HCT116 (cell line): ENCODE measurements at regions not wholly inside any gene's neighbourhood (a gene's known extent, or its start where the extent isn't known, plus 50 kb on each side); places are given as distances from the start of the nearest gene placed in this dataset.

Source experiments
- ATAC-seq: fragments of 200-7000 bp; cut with Tn5 transposase; 2 replicates; pipeline ENCODE4 v1.9.1; 2020; ENCODE audit warnings: mild to moderate bottlenecking, moderate library complexity
- BruUV-seq: library from RNA; stranded (reverse); fragments of 400-500 nt; replicated peaks from 2 replicates; lab custom pipeline; 2021; lab: Mats Ljungman, UMichigan
- CTCF ChIA-PET: fragments of 300-600 bp; sonication (Branson Sonifier 250); formaldehyde crosslinking; loops from one replicate; lab custom pipeline; 2021; ENCODE audit warnings: antibody characterized with exemption; lab: Charles Lee
- POLR2A ChIA-PET: fragments of 300-600, 350-600 bp; sonication (Branson Sonifier 250); formaldehyde crosslinking; loops from one replicate; lab custom pipeline; 2021; ENCODE audit warnings: antibody characterized with exemption; lab: Charles Lee
- RAD21 ChIA-PET, 2 experiments: fragments of 300-600 bp; sonication (Branson Sonifier 250); formaldehyde crosslinking; loops; one replicate each; lab custom pipeline; 2023; ENCODE audit warnings: low total read pairs in 2 of 2; ENCODE audit not compliant: uncharacterized antibody in 2 of 2, unreplicated experiment in 2 of 2, low non-redundant PET in 1 of 2; lab: Charles Lee
- DNase-seq: peaks from one replicate; pipeline ENCODE4 v3.0.0-alpha.2; 2010; ENCODE audit warnings: low read depth, low spot score
- H2AFZ ChIP-seq: fragments of 200-600 bp; shearing (Covaris generic), sonication (generic); 2 replicates; pipeline ENCODE4 v1.6.1; 2017; ENCODE audit warnings: low read depth, mixed run types, mixed read lengths, antibody characterized with exemption, low read length; ENCODE audit not compliant: poor library complexity, severe bottlenecking
- H3K27ac ChIP-seq: 2 replicates; pipeline ENCODE4 v1.5.1; 2012; ENCODE audit warnings: low read depth, low read length
- H3K27me3 ChIP-seq: fragments of 200-600 bp; sonication (generic); 2 replicates; pipeline ENCODE4 v1.6.1; 2016; ENCODE audit warnings: mixed run types, low read length, mixed read lengths; ENCODE audit not compliant: insufficient read depth
- H3K36me3 ChIP-seq, 2 experiments: fragments of 200-500 bp in 1 of 2; fragments of 200-600 bp in 1 of 2; sonication (Bioruptor generic) in 1 of 2; sonication (generic) in 1 of 2; 2 replicates each; pipeline versions ENCODE4 v1.5.1 to v1.6.1; 2014 to 2016; ENCODE audit warnings: low read length in 2 of 2, inconsistent platforms in 1 of 2, mixed read lengths in 1 of 2, mixed run types in 1 of 2; ENCODE audit not compliant: insufficient read depth in 2 of 2, control insufficient read depth in 1 of 2
- H3K4me1 ChIP-seq, 2 experiments: fragments of 200-600 bp in 1 of 2; sonication (generic) in 1 of 2; 2 replicates each; pipeline versions ENCODE4 v1.5.1 to v1.6.1; 2012 to 2017; ENCODE audit warnings: low read length in 2 of 2, inconsistent platforms in 1 of 2, mild to moderate bottlenecking in 1 of 2, mixed read lengths in 1 of 2, mixed run types in 1 of 2, moderate library complexity in 1 of 2; ENCODE audit not compliant: insufficient read depth in 2 of 2, control insufficient read depth in 1 of 2
- H3K4me2 ChIP-seq: fragments of 200-600 bp; sonication (generic); 2 replicates; pipeline ENCODE4 v1.6.1; 2017; ENCODE audit warnings: mixed run types, low read length, mixed read lengths
- H3K4me3 ChIP-seq, 2 experiments: fragments of 200-600 bp in 1 of 2; sonication (generic) in 1 of 2; replicated peaks in 1 of 2; 2 replicates each; pipeline ENCODE4 v1.5.1; 2011 to 2016; ENCODE audit warnings: low read length in 2 of 2, control low read depth in 1 of 2, low read depth in 1 of 2, mild to moderate bottlenecking in 1 of 2, mixed read lengths in 1 of 2, mixed run types in 1 of 2
- H3K79me2 ChIP-seq: fragments of 200-600 bp; sonication (generic); 2 replicates; pipeline ENCODE4 v1.6.1; 2017; ENCODE audit warnings: mild to moderate bottlenecking, mixed run types, low read length, moderate library complexity, mixed read lengths; ENCODE audit not compliant: insufficient read depth
- H3K9ac ChIP-seq: fragments of 200-600 bp; sonication (generic); 2 replicates; pipeline ENCODE4 v1.6.1; 2016; ENCODE audit warnings: low read length, mixed read lengths
- H3K9me2 ChIP-seq: fragments of 200-600 bp; sonication (generic), shearing (Covaris generic); 2 replicates; pipeline ENCODE4 v1.6.1; 2017; ENCODE audit warnings: mixed run types, mild to moderate bottlenecking, moderate library complexity; ENCODE audit not compliant: insufficient read depth
- H3K9me3 ChIP-seq, 2 experiments: fragments of 200-500 bp in 1 of 2; fragments of 200-600 bp in 1 of 2; sonication (Bioruptor generic) in 1 of 2; sonication (generic) in 1 of 2; 2 replicates each; pipeline ENCODE4 v1.6.1; 2014 to 2017; ENCODE audit warnings: low read length in 2 of 2, mixed read lengths in 2 of 2, inconsistent platforms in 1 of 2, low read depth in 1 of 2, mild to moderate bottlenecking in 1 of 2, mixed run types in 1 of 2, moderate library complexity in 1 of 2; ENCODE audit not compliant: control insufficient read depth in 1 of 2, insufficient read depth in 1 of 2
- H4K20me1 ChIP-seq: fragments of 200-600 bp; sonication (generic), shearing (Covaris generic); 2 replicates; pipeline ENCODE4 v1.6.1; 2017; ENCODE audit warnings: mixed run types, mild to moderate bottlenecking, moderate library complexity; ENCODE audit not compliant: insufficient read depth
- FOSL1 ChIP-seq: IDR thresholded peaks from 2 replicates; pipeline ENCODE4 v1.6.1; 2012; ENCODE audit warnings: low read depth
- SIN3A ChIP-seq: IDR thresholded peaks from 2 replicates; pipeline ENCODE4 v1.6.1; 2012; ENCODE audit warnings: low read depth
- TCF7L2 ChIP-seq: IDR thresholded peaks from 2 replicates; pipeline ENCODE4 v1.7.0; 2011; ENCODE audit warnings: borderline replicate concordance, inconsistent platforms; ENCODE audit not compliant: insufficient read depth, insufficient read length; ENCODE audit errors: extremely low read depth
- ZNF274 ChIP-seq: fragments of 200-500 bp; sonication (Bioruptor generic); IDR thresholded peaks from 2 replicates; pipeline ENCODE4 v1.6.1; 2014; ENCODE audit warnings: mild to moderate bottlenecking, low read depth, low read length, inconsistent platforms
- intact Hi-C: fragments of 100-400 bp; cut with micrococcal nuclease; formaldehyde crosslinking; loops from 2 replicates; pipeline ENCODE4 v1.10.0; 2022
- TF ChIP-seq, protein P1 (sequence below): IDR thresholded peaks from 2 replicates; pipeline ENCODE4 v1.6.1; 2012; ENCODE audit warnings: low read depth
- TF ChIP-seq, protein P2 (sequence below): IDR thresholded peaks from 2 replicates; pipeline ENCODE4 v1.6.1; 2012
- TF ChIP-seq, protein P3 (sequence below), 3 experiments: fragments of 200-600 bp in 1 of 3; sonication (generic) in 1 of 3; IDR thresholded peaks in 2 of 3; conservative IDR thresholded peaks in 1 of 3; 2 replicates each; pipeline ENCODE4 v1.5.1; 2012 to 2017; ENCODE audit warnings: low read depth in 2 of 3, low read length in 2 of 3, antibody characterized with exemption in 1 of 3, borderline replicate concordance in 1 of 3, control low read depth in 1 of 3, mild to moderate bottlenecking in 1 of 3, mixed read lengths in 1 of 3, mixed run types in 1 of 3, moderate library complexity in 1 of 3; ENCODE audit not compliant: insufficient read depth in 1 of 3
- TF ChIP-seq, protein P4 (sequence below): IDR thresholded peaks from 2 replicates; pipeline ENCODE4 v1.6.1; 2012

DNA sequence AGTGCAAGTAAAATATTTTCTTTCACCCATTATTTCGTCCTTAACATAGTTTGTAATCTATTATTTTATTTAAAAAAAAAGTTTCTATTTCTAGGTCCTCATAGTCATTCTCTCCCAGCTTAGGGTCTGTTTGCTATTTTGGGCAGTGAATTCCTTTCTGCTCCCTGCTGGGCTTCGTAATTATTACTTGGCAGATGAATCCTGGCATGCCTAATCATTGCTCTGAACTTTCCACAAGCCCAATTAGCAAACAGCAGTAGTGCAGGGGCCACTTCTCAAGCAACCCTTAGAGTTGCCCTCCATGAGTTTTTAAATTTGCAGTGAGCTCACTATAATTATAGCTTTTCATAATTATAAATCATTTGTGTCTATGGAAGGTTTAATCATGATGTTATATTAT, 1378.3 kb upstream of the SEL1L start:
- Histone ChIP-seq H3K36me3 (no peaks in the 10 kb centered on the region), H3K9me3 (peaks cover 9 to 15% of the 10 kb centered on the region in 2 experiments; a peak in 2 of 4 replicates), H3K9ac (no peak overlapping the region), H4K20me1 (no peaks in the 10 kb centered on the region), H3K27ac (no peak overlapping the region), H3K79me2 (no peaks in the 10 kb centered on the region), H3K4me1 (no peaks in the 10 kb centered on the region), H3K9me2 (no peaks in the 10 kb centered on the region), H3K4me3 (no peak overlapping the region), H3K27me3 (no peaks in the 10 kb centered on the region), H3K4me2 (no peak overlapping the region), H2AFZ (no peak overlapping the region)
- ATAC-seq (no peak), DNase-seq (no peak)
- ChIA-PET POLR2A (no interaction called here), CTCF (no interaction called here), RAD21 (no interaction called here)
- intact Hi-C loops: no loop called here
- TF ChIP-seq, protein P1, sequence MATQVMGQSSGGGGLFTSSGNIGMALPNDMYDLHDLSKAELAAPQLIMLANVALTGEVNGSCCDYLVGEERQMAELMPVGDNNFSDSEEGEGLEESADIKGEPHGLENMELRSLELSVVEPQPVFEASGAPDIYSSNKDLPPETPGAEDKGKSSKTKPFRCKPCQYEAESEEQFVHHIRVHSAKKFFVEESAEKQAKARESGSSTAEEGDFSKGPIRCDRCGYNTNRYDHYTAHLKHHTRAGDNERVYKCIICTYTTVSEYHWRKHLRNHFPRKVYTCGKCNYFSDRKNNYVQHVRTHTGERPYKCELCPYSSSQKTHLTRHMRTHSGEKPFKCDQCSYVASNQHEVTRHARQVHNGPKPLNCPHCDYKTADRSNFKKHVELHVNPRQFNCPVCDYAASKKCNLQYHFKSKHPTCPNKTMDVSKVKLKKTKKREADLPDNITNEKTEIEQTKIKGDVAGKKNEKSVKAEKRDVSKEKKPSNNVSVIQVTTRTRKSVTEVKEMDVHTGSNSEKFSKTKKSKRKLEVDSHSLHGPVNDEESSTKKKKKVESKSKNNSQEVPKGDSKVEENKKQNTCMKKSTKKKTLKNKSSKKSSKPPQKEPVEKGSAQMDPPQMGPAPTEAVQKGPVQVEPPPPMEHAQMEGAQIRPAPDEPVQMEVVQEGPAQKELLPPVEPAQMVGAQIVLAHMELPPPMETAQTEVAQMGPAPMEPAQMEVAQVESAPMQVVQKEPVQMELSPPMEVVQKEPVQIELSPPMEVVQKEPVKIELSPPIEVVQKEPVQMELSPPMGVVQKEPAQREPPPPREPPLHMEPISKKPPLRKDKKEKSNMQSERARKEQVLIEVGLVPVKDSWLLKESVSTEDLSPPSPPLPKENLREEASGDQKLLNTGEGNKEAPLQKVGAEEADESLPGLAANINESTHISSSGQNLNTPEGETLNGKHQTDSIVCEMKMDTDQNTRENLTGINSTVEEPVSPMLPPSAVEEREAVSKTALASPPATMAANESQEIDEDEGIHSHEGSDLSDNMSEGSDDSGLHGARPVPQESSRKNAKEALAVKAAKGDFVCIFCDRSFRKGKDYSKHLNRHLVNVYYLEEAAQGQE: no peak
- TF ChIP-seq SIN3A (no peak), FOSL1 (no peak), TCF7L2 (no peak), ZNF274 (no peak)
- TF ChIP-seq, protein P2, sequence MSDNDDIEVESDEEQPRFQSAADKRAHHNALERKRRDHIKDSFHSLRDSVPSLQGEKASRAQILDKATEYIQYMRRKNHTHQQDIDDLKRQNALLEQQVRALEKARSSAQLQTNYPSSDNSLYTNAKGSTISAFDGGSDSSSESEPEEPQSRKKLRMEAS: no peak
- TF ChIP-seq, protein P3, sequence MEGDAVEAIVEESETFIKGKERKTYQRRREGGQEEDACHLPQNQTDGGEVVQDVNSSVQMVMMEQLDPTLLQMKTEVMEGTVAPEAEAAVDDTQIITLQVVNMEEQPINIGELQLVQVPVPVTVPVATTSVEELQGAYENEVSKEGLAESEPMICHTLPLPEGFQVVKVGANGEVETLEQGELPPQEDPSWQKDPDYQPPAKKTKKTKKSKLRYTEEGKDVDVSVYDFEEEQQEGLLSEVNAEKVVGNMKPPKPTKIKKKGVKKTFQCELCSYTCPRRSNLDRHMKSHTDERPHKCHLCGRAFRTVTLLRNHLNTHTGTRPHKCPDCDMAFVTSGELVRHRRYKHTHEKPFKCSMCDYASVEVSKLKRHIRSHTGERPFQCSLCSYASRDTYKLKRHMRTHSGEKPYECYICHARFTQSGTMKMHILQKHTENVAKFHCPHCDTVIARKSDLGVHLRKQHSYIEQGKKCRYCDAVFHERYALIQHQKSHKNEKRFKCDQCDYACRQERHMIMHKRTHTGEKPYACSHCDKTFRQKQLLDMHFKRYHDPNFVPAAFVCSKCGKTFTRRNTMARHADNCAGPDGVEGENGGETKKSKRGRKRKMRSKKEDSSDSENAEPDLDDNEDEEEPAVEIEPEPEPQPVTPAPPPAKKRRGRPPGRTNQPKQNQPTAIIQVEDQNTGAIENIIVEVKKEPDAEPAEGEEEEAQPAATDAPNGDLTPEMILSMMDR (IDR thresholded peaks at IDR 0.05 in 2 of 3, conservative IDR thresholded peaks at IDR 0.05 in 1 of 3; ENCODE audit: borderline replicate concordance in 1 of 3, insufficient read depth in 1 of 3, low read depth in 2 of 3, low read length in 2 of 3): no peak
- TF ChIP-seq, protein P4, sequence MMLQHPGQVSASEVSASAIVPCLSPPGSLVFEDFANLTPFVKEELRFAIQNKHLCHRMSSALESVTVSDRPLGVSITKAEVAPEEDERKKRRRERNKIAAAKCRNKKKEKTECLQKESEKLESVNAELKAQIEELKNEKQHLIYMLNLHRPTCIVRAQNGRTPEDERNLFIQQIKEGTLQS: no peak
- BruUV-seq: no TSS peak
